GM12875 (cell line): ENCODE measurements at regions not wholly inside any gene's neighbourhood (a gene's known extent, or its start where the extent isn't known, plus 50 kb on each side); places are given as distances from the start of the nearest gene placed in this dataset.

Source experiments
- H3K4me3 ChIP-seq: one replicate; pipeline ENCODE4 v1.5.1; 2011; ENCODE audit warnings: low read depth, low read length, control low read depth
- CTCF ChIP-seq: IDR thresholded peaks from 2 replicates; pipeline ENCODE4 v1.5.1; 2011; ENCODE audit warnings: low read depth, mild to moderate bottlenecking, control low read depth, inconsistent platforms, low read length, moderate library complexity, borderline replicate concordance; ENCODE audit not compliant: insufficient read depth

- no peak for TF ChIP-seq CTCF
- no peak overlapping the region for H3K4me3 ChIP-seq
Measured at GRCh38 chr14:100669011-100669412, 57.7 kb upstream of the DLK1 start.

- no peak for TF ChIP-seq CTCF
- H3K4me3 ChIP-seq, result no peak overlapping the region
Measured at GRCh38 chr14:100669468-100669867, 57.2 kb upstream of the DLK1 start.

- H3K4me3 ChIP-seq, result no peak overlapping the region
- no peak for TF ChIP-seq CTCF
Measured at GRCh38 chr14:100670017-100670752, 56.5 kb upstream of the DLK1 start.

GRCh38 chr14:100670753-100671049 is 56.0 kb upstream of the DLK1 start:
- no peak overlapping the region for H3K4me3 ChIP-seq
- TF ChIP-seq CTCF, result no peak

GRCh38 chr14:100671386-100671901 is 55.2 kb upstream of the DLK1 start:
- TF ChIP-seq CTCF, result no peak
- H3K4me3 ChIP-seq, result no peak overlapping the region

GRCh38 chr14:100671906-100672305 is 54.8 kb upstream of the DLK1 start:
- no peak for TF ChIP-seq CTCF
- H3K4me3 ChIP-seq, result no peak overlapping the region

GRCh38 chr14:100673085-100673806 is 53.4 kb upstream of the DLK1 start:
- TF ChIP-seq CTCF, result no peak
- no peak overlapping the region for H3K4me3 ChIP-seq
